H54 (cell line): ENCODE measurements at regions not wholly inside any gene's neighbourhood (a gene's known extent, or its start where the extent isn't known, plus 50 kb on each side); places are given as distances from the start of the nearest gene placed in this dataset.

Experiments
- DNase-seq: peaks from one replicate; pipeline ENCODE4 v3.0.0; 2011; ENCODE audit warnings: low spot score, mixed read lengths; ENCODE audit not compliant: insufficient read length
- FAIRE-seq: peaks from 3 replicates; lab custom pipeline; 2011; peaks lifted over from hg19 to GRCh38; lab: Jason Lieb, UNC
- POLR2A ChIP-seq: IDR thresholded peaks from 2 replicates; pipeline ENCODE4 v1.6.1; 2011; ENCODE audit warnings: low read depth, mild to moderate bottlenecking, low read length

- DNase-seq: no peak
- no peak for FAIRE-seq
- no peak for TF ChIP-seq POLR2A
These were observed 141.4 kb downstream of the VAPA start for GRCh38 chr18:10055125-10055750.

GRCh38 chr18:10056506-10056905 lies 142.7 kb downstream of the VAPA start:
- DNase-seq (no peak), FAIRE-seq (no peak)
- no peak for TF ChIP-seq POLR2A

- DNase-seq (no peak), FAIRE-seq (no peak)
- TF ChIP-seq POLR2A: no peak
These were observed 143.6 kb downstream of the VAPA start for GRCh38 chr18:10057401-10057893.

- FAIRE-seq (no peak), DNase-seq (no peak)
- no peak for TF ChIP-seq POLR2A
These were observed 144.3 kb downstream of the VAPA start for GRCh38 chr18:10057894-10058791.

GRCh38 chr18:10059610-10060468 lies 146.0 kb downstream of the VAPA start:
- DNase-seq (no peak), FAIRE-seq (no peak)
- TF ChIP-seq POLR2A: no peak

GRCh38 chr18:10060469-10060782 lies 146.6 kb downstream of the VAPA start:
- no peak for DNase-seq
- FAIRE-seq: no peak
- no peak for TF ChIP-seq POLR2A

DNA sequence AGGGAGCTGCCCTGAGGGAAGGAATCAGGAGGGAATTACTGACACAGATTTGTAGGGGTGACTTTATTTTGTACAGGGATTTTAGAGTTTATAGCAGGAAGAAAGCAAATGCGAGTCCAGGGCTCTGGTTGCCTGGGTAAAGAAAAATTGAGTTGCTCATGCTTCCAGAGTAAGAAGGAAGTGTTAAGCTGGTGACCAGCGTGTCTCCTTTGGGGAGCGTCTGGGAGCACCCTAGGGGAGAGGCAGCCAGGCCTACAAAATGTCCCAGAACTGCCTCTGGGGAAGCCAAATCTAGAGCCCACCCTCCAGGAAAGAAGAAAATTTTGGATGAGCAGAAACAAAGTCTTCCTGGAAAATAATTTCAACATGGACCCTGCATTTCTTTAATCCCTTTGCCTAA lies 147.0 kb downstream of the VAPA start:
- DNase-seq: no peak
- FAIRE-seq: no peak
- no peak for TF ChIP-seq POLR2A

GRCh38 chr18:10061566-10062140 lies 147.8 kb downstream of the VAPA start:
- FAIRE-seq (no peak), DNase-seq (no peak)
- no peak for TF ChIP-seq POLR2A

DNA sequence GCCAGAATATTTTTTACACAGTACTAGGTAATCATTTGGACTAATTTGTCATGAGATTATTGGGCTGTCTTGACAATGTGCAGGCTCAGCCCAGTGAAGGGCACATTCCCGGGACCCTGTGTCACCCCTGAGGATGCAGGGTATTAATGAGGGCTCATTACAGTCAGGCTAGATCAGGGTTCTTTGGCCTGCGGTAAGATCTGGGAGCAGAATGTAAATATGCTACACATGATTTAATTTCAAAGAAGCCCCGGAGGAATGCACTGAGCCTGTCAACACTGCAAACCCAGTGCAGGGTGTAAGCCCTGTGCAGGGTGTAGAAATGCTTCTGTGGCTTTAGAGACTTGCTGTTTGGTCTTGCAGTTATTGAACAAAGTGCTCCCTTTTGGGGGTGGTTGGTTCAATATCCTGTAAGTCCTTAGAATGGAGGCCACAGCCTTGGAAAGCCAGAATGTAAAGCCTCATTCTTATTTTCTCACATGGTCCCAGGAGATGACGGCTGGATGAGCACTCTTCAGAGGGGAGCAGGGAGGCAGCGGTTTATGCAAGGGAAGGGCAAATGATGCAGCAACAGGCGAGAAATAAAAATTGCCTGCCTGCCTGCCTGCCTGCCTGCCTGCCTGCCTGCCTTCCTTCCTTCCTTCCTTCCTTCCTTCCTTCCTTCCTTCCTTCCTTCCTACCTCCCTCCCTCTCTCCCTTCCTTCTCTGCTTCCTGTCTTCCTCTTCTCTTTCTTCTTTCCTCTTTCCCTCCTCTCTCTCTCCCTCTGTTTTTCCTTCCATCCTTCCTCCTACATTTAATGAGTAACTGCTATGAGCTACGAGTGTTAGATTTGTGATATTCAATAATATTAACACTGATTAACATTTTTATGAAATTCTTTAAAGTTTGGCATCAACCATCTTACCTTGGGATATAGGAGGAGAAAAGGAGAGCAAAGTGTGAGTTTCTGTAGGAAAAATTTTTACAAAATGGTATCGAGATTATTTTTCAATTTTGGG lies 148.8 kb downstream of the VAPA start:
- no peak for DNase-seq
- no peak for TF ChIP-seq POLR2A
- FAIRE-seq: no peak

- no peak for TF ChIP-seq POLR2A
- DNase-seq (no peak), FAIRE-seq (no peak)
These were observed 149.7 kb downstream of the VAPA start for GRCh38 chr18:10063489-10063888.

DNA sequence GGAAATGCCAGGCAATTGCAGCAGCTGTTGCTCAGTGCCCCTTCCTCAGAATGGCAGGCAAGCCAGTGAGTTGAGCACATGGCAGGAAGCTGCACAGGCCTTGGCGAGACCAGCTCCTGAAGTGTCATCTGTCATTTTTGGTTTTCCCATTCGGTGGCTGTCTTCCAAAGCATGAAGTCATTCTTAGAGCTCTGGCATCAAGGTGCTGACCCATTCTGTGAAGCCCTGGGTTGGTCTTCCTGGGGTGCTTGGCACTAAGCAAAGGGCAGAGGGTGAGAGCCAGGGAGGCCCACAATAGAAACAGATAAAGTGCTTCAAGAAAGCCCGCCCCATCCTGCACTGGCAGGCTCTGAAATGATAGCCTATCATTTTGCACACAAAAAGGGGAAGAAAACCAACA lies 150.5 kb downstream of the VAPA start:
- FAIRE-seq (no peak), DNase-seq (no peak)
- no peak for TF ChIP-seq POLR2A

DNA sequence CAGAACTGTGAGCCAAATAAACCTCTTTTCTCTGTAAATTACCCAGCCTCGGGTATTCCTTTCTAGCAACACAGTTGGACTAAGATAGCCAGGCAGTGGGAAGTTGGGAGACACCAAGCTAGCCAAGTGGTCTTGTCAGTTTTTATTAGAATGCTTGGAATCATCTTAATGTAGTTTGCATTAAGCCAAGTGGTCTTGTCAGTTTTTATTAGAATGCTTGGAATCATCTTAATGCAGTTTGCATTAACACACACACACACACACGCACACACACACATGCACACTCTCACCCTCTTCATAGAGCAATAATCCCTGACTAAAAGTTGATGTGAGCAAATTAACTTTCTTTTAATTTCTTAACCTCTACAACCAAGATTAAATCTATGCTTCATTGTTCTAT lies 151.5 kb downstream of the VAPA start:
- DNase-seq (no peak), FAIRE-seq (no peak)
- no peak for TF ChIP-seq POLR2A
